ENCODE measurements at regions not wholly inside any gene's neighbourhood (a gene's known extent, or its start where the extent isn't known, plus 50 kb on each side); places are given as distances from the start of the nearest gene placed in this dataset.

DNA sequence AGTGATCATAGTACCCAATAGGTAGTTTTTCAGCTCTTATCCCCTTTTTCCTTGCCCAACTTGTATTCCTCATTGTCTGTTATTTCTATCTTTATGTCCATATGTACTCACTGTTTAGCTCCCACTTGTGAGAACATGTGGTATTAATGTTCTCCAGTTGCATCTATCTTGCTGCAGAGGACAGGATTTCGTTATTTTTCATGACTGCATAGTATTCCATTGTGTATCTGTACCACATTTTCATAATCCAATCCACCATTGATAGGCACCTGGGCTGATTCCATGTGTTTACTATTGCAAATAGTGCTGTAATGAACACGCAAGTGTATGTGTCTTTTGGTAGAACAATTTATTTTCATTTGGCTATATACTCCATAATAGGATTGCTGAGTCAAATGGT lies 819.5 kb upstream of the ADGRB3 start:
- H3K4ac ChIP-seq (replicated peaks; ENCODE audit: insufficient read length, low read depth, low read length): no peak overlapping the region
- H3K79me2 ChIP-seq (ENCODE audit: control insufficient read depth in 1 of 2, insufficient read depth in 2 of 2, low read length in 2 of 2): no peaks in the 10 kb centered on the region
- no peaks in the 10 kb centered on the region; a peak in 2 of 8 replicates for H3K36me3 ChIP-seq (ENCODE audit: control insufficient read depth in 2 of 4, insufficient read depth in 4 of 4, low read length in 3 of 4)
- no peak overlapping the region for H3K9ac ChIP-seq (replicated peaks in 1 of 4; ENCODE audit: extremely low read depth in 1 of 4, low read depth in 3 of 4, low read length in 3 of 4)
- H3K4me2 ChIP-seq (ENCODE audit: insufficient read depth in 1 of 2, low read depth in 2 of 2, low read length in 2 of 2): no peak overlapping the region
- H2BK20ac ChIP-seq (ENCODE audit: low read length): no peak overlapping the region
- no peaks in the 10 kb centered on the region for H4K20me1 ChIP-seq (replicated peaks in 1 of 2; ENCODE audit: control insufficient read depth in 1 of 2, insufficient read depth in 2 of 2, low read length in 2 of 2)
- no peak overlapping the region for H2AFZ ChIP-seq (ENCODE audit: low read length)
- H2BK12ac ChIP-seq (ENCODE audit: low read depth, low read length): no peak overlapping the region
- no peak overlapping the region for H2BK5ac ChIP-seq (ENCODE audit: low read depth, low read length)
- no peak overlapping the region for H2AK5ac ChIP-seq (ENCODE audit: low read depth, low read length)
- no peaks in the 10 kb centered on the region for H3K4me1 ChIP-seq (replicated peaks in 1 of 4; ENCODE audit: control insufficient read depth in 3 of 4, insufficient read depth in 4 of 4, low read length in 3 of 4)
- H3K14ac ChIP-seq (ENCODE audit: insufficient read length): no peak overlapping the region
- DNase-seq (ENCODE audit: low read depth in 1 of 2, low spot score in 2 of 2) (no peak), FAIRE-seq (no peak)
- H3K56ac ChIP-seq (replicated peaks; ENCODE audit: insufficient read length, low read depth, low read length): no peak overlapping the region
- TF ChIP-seq KDM1A (IDR thresholded peaks at IDR 0.05; ENCODE audit: borderline replicate concordance, low read length): peak; percentile 86; the same call in 1 of the 2 replicates
- TF ChIP-seq, protein P1, sequence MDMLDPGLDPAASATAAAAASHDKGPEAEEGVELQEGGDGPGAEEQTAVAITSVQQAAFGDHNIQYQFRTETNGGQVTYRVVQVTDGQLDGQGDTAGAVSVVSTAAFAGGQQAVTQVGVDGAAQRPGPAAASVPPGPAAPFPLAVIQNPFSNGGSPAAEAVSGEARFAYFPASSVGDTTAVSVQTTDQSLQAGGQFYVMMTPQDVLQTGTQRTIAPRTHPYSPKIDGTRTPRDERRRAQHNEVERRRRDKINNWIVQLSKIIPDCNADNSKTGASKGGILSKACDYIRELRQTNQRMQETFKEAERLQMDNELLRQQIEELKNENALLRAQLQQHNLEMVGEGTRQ (IDR thresholded peaks at IDR 0.05; ENCODE audit: low read length): no peak
- H3K9me3 ChIP-seq (ENCODE audit: insufficient read depth in 2 of 2, low read depth in 1 of 2, low read length in 1 of 2): peaks cover 0 to 5% of the 10 kb centered on the region in 2 experiments; a peak in 1 of 4 replicates
- H4K8ac ChIP-seq (ENCODE audit: extremely low read depth, insufficient read depth, low read length): no peak overlapping the region
- ChIA-PET CTCF (ENCODE audit: partially characterized antibody) (no interaction called here), POLR2A (ENCODE audit: partially characterized antibody) (no interaction called here)
- H3K23ac ChIP-seq (ENCODE audit: insufficient read length): no peak overlapping the region
- H4K5ac ChIP-seq (ENCODE audit: insufficient read length, low read depth, low read length): no peak overlapping the region
- H3K23me2 ChIP-seq (ENCODE audit: low read depth, low read length): no peaks in the 10 kb centered on the region
- H3K4me3 ChIP-seq (ENCODE audit: extremely low read depth in 1 of 4, insufficient read depth in 2 of 4, low read depth in 3 of 4, low read length in 4 of 4): no peak overlapping the region
- H3K18ac ChIP-seq (ENCODE audit: extremely low read depth, low read length): no peak overlapping the region
- H2BK15ac ChIP-seq (ENCODE audit: low read length): no peak overlapping the region
- H3K27me3 ChIP-seq (replicated peaks in 1 of 4; ENCODE audit: control insufficient read depth in 3 of 4, extremely low read depth in 1 of 4, insufficient read depth in 3 of 4, low read length in 3 of 4): no peaks in the 10 kb centered on the region
- WGBS, 2 experiments (ENCODE audit: extremely low coverage in 1 of 2, insufficient coverage in 1 of 2, insufficient read length in 1 of 2, insufficient replicate concordance in 2 of 2, low coverage in 1 of 2, low lambda C conversion rate in 2 of 2, missing lambda C conversion rate in 1 of 2): 94% methylated on average over 2 of the region's 2 CpGs; no CpG with 5 or more reads in 1 of the 2 experiments
- no peak overlapping the region for H4K91ac ChIP-seq (replicated peaks; ENCODE audit: insufficient read length, low read length)
- no peak overlapping the region for H3K27ac ChIP-seq (ENCODE audit: low read depth, low read length)
- H3K79me1 ChIP-seq (ENCODE audit: low read depth, low read length): no peaks in the 10 kb centered on the region
- no peak overlapping the region for H2BK120ac ChIP-seq (replicated peaks; ENCODE audit: low read depth, low read length)

All from H1 (cell line).